ENCODE measurements at regions not wholly inside any gene's neighbourhood (a gene's known extent, or its start where the extent isn't known, plus 50 kb on each side); places are given as distances from the start of the nearest gene placed in this dataset.
"Not testable (repeated sequence)": the region's sequence is repeated elsewhere in the genome, so short reads cannot be mapped to it uniquely, and the experiment has no call there.

GRCh38 chr20:61094581-61094980 lies 157.5 kb upstream of the CDH4 start:
- no peak for DNase-seq (ENCODE audit: low spot score)

- no peak for DNase-seq (ENCODE audit: low spot score)
Observed at GRCh38 chr20:61096463-61096862, 155.6 kb upstream of the CDH4 start.

DNA sequence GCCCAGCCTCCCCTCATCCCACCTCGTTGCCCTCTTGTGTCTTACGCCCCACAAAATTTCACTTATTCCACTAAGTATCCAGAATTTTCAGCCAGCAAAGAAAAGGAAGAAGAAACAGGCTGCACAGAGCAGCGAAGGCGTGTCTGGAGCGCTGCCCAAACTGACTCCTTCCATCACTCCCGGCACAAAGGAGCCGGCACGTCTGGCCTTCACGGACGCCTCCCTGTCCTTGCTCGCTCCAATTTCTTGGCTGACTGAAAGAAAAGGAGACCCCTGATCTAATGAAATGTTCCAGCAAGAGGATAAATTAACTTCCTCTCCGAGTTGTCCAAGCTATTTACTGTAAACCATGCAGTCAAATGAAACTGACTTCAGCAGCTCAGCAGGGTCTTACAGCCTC lies 152.3 kb upstream of the CDH4 start:
- DNase-seq (ENCODE audit: low spot score): no peak

GRCh38 chr20:61100489-61100888 lies 151.6 kb upstream of the CDH4 start:
- DNase-seq (ENCODE audit: low spot score): no peak

DNA sequence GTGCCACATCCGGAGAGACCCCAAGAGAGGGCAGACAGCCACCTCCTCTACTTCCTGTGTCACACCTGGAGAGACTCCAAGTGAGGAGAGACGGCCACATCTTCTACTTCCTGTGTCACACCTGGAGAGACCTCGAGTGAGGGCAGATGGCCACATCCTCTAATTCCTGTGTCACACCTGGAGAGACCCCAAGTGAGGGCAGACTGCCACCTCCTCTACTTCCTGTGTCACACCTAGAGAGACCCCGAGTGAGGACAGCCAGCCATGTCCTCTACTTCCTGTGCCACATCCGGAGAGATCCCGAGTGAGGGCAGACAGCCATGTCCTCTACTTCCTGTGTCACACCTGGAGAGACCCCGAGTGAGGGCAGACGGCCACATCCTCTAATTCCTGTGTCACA lies 150.7 kb upstream of the CDH4 start:
- DNase-seq (ENCODE audit: low spot score): not testable (repeated sequence)

- no peak for DNase-seq (ENCODE audit: low spot score)
Observed at GRCh38 chr20:61104232-61104631, 147.8 kb upstream of the CDH4 start.

GRCh38 chr20:61105395-61105794 lies 146.7 kb upstream of the CDH4 start:
- DNase-seq (ENCODE audit: low spot score): no peak

DNA sequence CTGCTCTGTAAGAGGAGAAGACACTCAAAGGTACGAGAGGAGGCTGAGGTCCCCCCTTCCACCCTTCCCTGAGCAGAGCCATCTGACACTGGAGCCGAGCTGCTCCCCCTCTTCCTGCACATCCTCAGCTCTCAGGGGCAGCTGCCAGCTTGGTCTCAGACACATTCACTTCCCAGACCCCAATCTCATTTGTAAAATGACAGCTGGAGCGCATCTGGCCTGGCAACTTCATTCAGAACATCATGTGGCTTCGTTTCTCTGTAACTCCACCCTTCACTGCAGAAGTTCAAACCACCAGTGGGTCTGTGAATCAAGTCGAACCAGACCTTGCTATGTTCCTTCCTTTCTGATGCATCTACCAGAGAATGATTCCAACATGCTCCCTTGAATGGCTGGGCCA lies 145.6 kb upstream of the CDH4 start:
- no peak for DNase-seq (ENCODE audit: low spot score)

DNA sequence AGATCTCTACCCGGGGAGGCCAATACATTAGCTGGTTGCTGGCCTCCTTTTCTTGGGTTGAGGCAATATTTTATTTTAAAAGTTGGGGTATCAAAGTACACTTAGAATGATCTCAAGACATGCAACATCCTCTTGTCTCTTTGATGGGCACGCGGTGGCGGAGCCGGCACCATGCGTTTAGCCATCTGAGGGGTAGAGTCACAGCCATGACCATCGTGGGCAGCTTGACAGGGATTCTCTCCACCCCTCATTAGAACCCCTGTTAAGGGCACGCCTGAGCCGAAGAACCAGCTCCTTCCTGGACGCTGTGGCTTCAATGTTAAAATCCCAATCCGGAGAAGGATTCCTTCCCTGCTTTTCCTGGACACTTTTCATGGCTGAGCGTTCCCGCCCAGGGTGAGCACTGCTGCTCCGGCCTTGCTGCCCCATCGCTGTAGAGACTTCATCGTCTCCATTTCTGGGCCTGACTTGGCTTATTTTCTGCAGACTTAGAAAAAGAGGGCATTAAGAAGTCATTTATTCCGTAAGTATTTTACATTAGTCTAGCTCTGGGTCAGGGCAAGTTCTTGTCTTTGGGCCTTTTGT lies 142.7 kb upstream of the CDH4 start:
- no peak for DNase-seq (ENCODE audit: low spot score)

DNA sequence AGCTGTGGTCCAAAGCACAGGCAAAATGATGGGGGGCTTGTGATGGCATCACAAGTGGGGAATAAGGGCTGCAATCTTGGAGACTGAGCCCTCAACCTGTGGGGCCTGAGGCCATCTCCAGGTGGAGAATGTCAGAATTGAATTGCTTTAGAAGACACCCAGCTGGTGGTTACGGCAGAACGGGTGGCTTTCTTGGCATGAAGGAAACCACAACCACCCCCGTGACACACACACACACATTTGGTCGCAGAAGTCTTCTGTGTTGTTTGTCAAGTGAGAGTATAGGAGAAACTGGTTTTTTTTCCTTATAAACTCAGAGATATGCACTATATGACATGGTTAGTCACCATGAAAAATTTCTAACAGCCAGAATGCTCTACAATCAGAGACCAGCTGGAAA lies 139.5 kb upstream of the CDH4 start:
- DNase-seq (ENCODE audit: low spot score): no peak

- no peak for DNase-seq (ENCODE audit: low spot score)
Observed at GRCh38 chr20:61113731-61114130, 138.3 kb upstream of the CDH4 start.

GRCh38 chr20:61114493-61115175 lies 137.4 kb upstream of the CDH4 start:
- no peak for DNase-seq (ENCODE audit: low spot score)

GRCh38 chr20:61115364-61116065 lies 136.5 kb upstream of the CDH4 start:
- DNase-seq (ENCODE audit: low spot score): no peak

GRCh38 chr20:61117725-61118124 lies 134.3 kb upstream of the CDH4 start:
- peak; percentile 28 for DNase-seq (ENCODE audit: low spot score)

- peak; percentile 32 for DNase-seq (ENCODE audit: low spot score)
Observed at GRCh38 chr20:61118429-61119224, 133.4 kb upstream of the CDH4 start.

DNA sequence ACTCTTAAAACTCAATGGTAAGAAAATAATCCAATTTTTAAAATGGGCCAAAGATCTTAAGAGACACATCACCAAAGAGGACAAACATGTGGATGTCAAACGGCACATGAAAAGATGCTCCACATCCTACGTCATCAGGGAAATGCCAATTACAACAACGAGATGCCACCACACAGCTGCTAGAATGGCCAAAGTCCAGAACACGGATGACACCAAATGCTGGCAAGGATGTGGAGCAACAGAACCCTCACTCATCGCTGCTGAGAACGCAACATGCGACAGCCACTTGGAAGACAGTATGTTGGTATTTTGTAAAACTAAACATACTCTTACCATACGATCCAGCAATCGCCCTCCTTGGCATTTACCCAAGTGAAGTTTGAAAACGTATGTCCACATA lies 132.8 kb upstream of the CDH4 start:
- no peak for DNase-seq (ENCODE audit: low spot score)

DNA sequence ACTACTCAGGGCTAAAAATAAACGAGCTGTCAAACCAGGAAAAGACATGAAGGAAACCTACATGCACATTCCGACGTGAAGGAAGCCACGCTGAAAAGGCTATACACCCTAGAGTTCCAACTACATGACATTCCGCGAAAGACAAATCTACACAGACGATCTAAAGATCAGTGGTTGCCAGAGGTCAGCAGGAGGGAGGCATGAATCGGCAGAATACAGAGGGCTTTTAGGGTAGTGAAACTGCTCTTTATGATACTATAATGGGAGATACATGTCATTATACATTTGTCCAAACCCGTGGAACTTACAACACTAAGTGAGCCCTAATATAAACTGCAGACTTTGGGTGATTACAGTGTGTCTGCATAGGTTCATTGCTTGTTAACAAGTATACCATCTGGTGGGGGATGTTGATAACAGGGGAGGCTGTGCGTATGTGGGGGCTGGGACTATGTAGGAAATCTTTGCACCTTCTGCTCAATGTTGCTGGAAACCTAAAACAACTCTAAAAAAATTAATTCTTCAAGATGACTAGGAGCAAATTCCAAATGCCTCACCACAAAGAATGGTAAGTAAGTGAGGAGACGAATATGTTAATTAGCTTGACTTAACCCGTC lies 132.2 kb upstream of the CDH4 start:
- no peak for DNase-seq (ENCODE audit: low spot score)

GRCh38 chr20:61120595-61121515 lies 131.2 kb upstream of the CDH4 start:
- DNase-seq (ENCODE audit: low spot score): no peak

DNA sequence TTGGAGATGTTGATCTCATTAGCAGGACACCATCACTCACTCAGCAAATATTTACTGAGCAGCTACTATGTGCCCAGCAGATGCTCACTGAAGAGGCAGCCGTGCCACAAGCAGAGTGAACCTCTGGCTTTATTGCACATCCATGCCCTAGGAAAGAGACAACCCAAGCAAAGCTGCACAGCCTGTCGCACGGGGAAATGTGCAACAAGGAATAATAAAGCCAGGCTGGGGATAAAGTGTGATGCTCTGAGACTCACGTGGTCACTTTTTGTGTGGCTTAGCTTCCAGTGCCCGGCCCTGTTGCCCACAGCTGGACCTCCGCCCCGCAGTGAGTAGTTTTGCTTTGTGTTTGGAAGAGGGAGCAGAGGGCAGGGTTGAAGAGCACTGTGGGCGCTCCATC lies 130.4 kb upstream of the CDH4 start:
- no peak for DNase-seq (ENCODE audit: low spot score)

DNA sequence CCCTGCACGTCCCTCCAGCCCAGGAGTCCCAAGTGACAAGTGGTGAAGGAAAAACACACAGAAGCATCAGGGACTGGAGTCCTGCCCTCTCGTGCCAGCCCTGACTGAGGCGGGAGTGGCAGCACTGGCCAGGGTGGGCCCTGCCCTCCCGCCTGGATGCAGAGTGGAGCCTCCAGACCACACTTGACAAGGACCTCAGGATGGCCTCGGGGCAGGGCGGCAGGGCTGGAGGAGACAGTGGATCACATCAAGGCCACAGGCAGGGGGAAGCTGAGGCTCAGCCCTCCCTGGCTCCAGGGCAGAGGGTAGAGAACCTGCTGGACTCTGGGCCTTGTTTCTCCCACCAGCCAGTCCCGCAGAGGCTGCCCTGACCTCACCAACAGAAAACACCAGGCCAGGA lies 128.8 kb upstream of the CDH4 start:
- no peak for DNase-seq (ENCODE audit: low spot score)

DNA sequence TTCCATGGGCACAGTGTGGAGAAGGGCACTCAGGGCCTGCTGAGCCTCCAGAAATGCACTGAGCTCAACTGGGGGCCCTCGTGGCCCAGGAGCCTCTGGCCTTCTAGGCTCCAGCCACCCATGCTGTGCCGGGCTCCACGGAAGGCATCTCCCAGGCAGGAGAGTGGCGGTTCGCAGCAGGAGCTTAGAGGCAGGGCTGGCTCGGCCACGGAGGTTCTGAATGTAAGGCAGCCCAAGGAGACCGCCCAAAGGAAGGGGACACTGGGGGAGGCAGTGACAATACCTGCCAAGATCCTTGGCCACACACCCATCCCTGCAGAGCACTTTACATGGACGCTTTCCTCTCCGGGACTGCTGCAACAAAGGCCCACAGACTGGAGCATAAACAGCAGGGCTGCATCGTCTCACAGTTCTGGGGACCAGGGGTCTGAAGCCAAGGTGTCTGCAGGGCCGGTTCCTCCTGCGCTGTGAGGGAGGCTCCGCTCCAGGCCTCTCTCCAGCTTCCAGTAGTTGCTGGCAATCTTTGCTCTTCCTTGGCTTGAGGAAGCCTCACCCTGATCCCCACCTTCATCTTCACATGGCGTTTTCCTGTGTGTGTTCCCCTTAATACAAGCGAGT lies 128.2 kb upstream of the CDH4 start:
- no peak for DNase-seq (ENCODE audit: low spot score)

All from AG08395 (cell line).